IMR-90 (cell line): ENCODE measurements at regions not wholly inside any gene's neighbourhood (a gene's known extent, or its start where the extent isn't known, plus 50 kb on each side); places are given as distances from the start of the nearest gene placed in this dataset.

Experiments used
- ATAC-seq: fragments of 200-7000 bp; cut with Tn5 transposase; 2 replicates; pipeline ENCODE4 v1.9.1; 2020; ENCODE audit warnings: low read depth, mild to moderate bottlenecking, moderate library complexity
- BruUV-seq: library from RNA; stranded (reverse); fragments of 400-500 nt; replicated peaks from 2 replicates; lab custom pipeline; 2021; lab: Mats Ljungman, UMichigan
- CTCF ChIA-PET: fragments of 300-600 bp; formaldehyde crosslinking; extraction: SDS; loops from one replicate; lab custom pipeline; 2021; ENCODE audit warnings: antibody characterized with exemption; lab: Yijun Ruan, JAX
- POLR2A ChIA-PET: fragments of 300-600 bp; sonication (Branson Sonifier 250); formaldehyde crosslinking; loops from one replicate; lab custom pipeline; 2022; ENCODE audit warnings: antibody characterized with exemption; ENCODE audit not compliant: unreplicated experiment; lab: Charles Lee
- DNase-seq: peaks from one replicate; pipeline ENCODE4 v3.0.0; 2013
- H2AFZ ChIP-seq: replicated peaks from 2 replicates; pipeline ENCODE3; 2013; ENCODE audit warnings: low read length, mild to moderate bottlenecking; ENCODE audit not compliant: poor library complexity
- H2AK5ac ChIP-seq: 2 replicates; pipeline ENCODE4 v1.6.1; 2013; ENCODE audit warnings: low read depth, low read length, inconsistent platforms
- H2AK9ac ChIP-seq: replicated peaks from 2 replicates; pipeline ENCODE3; 2013; ENCODE audit warnings: mild to moderate bottlenecking, low read depth, low read length, moderate library complexity; ENCODE audit not compliant: poor library complexity
- H2BK120ac ChIP-seq: 2 replicates; pipeline ENCODE4 v1.6.1; 2013; ENCODE audit warnings: low read depth, low read length, inconsistent platforms
- H2BK15ac ChIP-seq: 3 replicates; pipeline ENCODE4 v1.6.1; 2013; ENCODE audit warnings: low read depth, low read length, inconsistent platforms
- H2BK20ac ChIP-seq: 2 replicates; pipeline ENCODE4 v1.6.1; 2013; ENCODE audit warnings: low read depth, mild to moderate bottlenecking, inconsistent platforms, low read length, moderate library complexity
- H2BK5ac ChIP-seq: 2 replicates; pipeline ENCODE4 v1.6.1; 2013; ENCODE audit warnings: mild to moderate bottlenecking, low read depth, low read length, inconsistent platforms; ENCODE audit not compliant: poor library complexity, severe bottlenecking
- H3K14ac ChIP-seq: replicated peaks from 2 replicates; pipeline ENCODE4 v1.6.1; 2013; ENCODE audit warnings: low read depth, low read length, inconsistent platforms
- H3K18ac ChIP-seq: 2 replicates; pipeline ENCODE4 v1.6.1; 2013; ENCODE audit warnings: low read depth, low read length, control low read depth
- H3K23ac ChIP-seq: 2 replicates; pipeline ENCODE4 v1.6.1; 2013; ENCODE audit warnings: low read depth, low read length, inconsistent platforms
- H3K27ac ChIP-seq: 2 replicates; pipeline ENCODE4 v1.5.1; 2013; ENCODE audit warnings: mild to moderate bottlenecking, control low read depth, low read length; ENCODE audit not compliant: insufficient read depth
- H3K27me3 ChIP-seq: 2 replicates; pipeline ENCODE4 v1.6.1; 2013; ENCODE audit warnings: low read length; ENCODE audit not compliant: control insufficient read depth, insufficient read depth
- H3K36me3 ChIP-seq: 2 replicates; pipeline ENCODE4 v1.6.1; 2013; ENCODE audit warnings: low read length, mixed read lengths; ENCODE audit not compliant: control insufficient read depth, insufficient read depth
- H3K4ac ChIP-seq: 2 replicates; pipeline ENCODE4 v1.6.1; 2013; ENCODE audit warnings: low read depth, low read length, inconsistent platforms
- H3K4me1 ChIP-seq: 2 replicates; pipeline ENCODE4 v1.6.1; 2013; ENCODE audit warnings: low read length, mixed read lengths; ENCODE audit not compliant: control insufficient read depth, insufficient read depth
- H3K4me2 ChIP-seq: 2 replicates; pipeline ENCODE4 v1.6.1; 2013; ENCODE audit warnings: low read depth, mild to moderate bottlenecking, control low read depth, low read length, moderate library complexity
- H3K4me3 ChIP-seq: 2 replicates; pipeline ENCODE4 v1.5.1; 2013; ENCODE audit warnings: low read depth, mild to moderate bottlenecking, control low read depth, low read length, moderate library complexity; ENCODE audit not compliant: insufficient read depth
- H3K56ac ChIP-seq: 2 replicates; pipeline ENCODE4 v1.6.1; 2013; ENCODE audit warnings: low read length, inconsistent platforms; ENCODE audit not compliant: insufficient read depth; ENCODE audit errors: extremely low read depth
- H3K79me1 ChIP-seq, 2 experiments: 2 replicates each; pipeline ENCODE4 v1.6.1; 2013; ENCODE audit warnings: low read length in 2 of 2, inconsistent platforms in 1 of 2, low read depth in 1 of 2
- H3K9ac ChIP-seq: 2 replicates; pipeline ENCODE4 v1.6.1; 2013; ENCODE audit warnings: low read depth, low read length, control low read depth
- H3K9me1 ChIP-seq: 2 replicates; pipeline ENCODE4 v1.6.1; 2013; ENCODE audit warnings: low read length, inconsistent platforms; ENCODE audit not compliant: insufficient read depth
- H3K9me3 ChIP-seq: 2 replicates; pipeline ENCODE4 v1.6.1; 2013; ENCODE audit warnings: low read length; ENCODE audit not compliant: control insufficient read depth, insufficient read depth
- H4K20me1 ChIP-seq: 2 replicates; pipeline ENCODE4 v1.6.1; 2013; ENCODE audit warnings: low read length, inconsistent platforms; ENCODE audit not compliant: insufficient read depth
- H4K5ac ChIP-seq: 2 replicates; pipeline ENCODE4 v1.6.1; 2013; ENCODE audit warnings: mild to moderate bottlenecking, low read depth, low read length, control low read depth
- H4K8ac ChIP-seq, 2 experiments: 2 replicates each; pipeline ENCODE4 v1.6.1; 2013; ENCODE audit warnings: low read depth in 2 of 2, low read length in 2 of 2, control low read depth in 1 of 2, inconsistent platforms in 1 of 2
- H4K91ac ChIP-seq: 2 replicates; pipeline ENCODE4 v1.6.1; 2013; ENCODE audit warnings: low read depth, low read length, inconsistent platforms; ENCODE audit not compliant: insufficient read depth
- MAFK ChIP-seq: IDR thresholded peaks from 2 replicates; pipeline ENCODE4 v1.6.1; 2012; ENCODE audit warnings: low read depth, low read length, improper control_type of control experiment
- NFE2L2 ChIP-seq: fragments of 150-350 bp; IDR thresholded peaks from 2 replicates; pipeline ENCODE4 v1.6.1; 2016; ENCODE audit warnings: low read depth, mild to moderate bottlenecking, low read length
- POLR2A ChIP-seq: IDR thresholded peaks from 2 replicates; pipeline ENCODE4 v1.6.1; 2012; ENCODE audit warnings: mild to moderate bottlenecking, low read depth, low read length
- SMC3 ChIP-seq: fragments of 150-350 bp; IDR thresholded peaks from 2 replicates; pipeline ENCODE4 v1.6.1; 2016; ENCODE audit warnings: low read depth, mild to moderate bottlenecking, antibody characterized with exemption, low read length, moderate library complexity
- WGBS, 2 experiments: methylation state at CpG; one replicate each; pipeline versions ENCODE4 v1.1.5 to v1.1.7; 2013; ENCODE audit warnings: missing lambda C conversion rate in 2 of 2; ENCODE audit not compliant: insufficient read length in 1 of 2; ENCODE audit errors: extremely low coverage in 2 of 2; 5-methylcytosine and 5-hydroxymethylcytosine counted together
- dilution Hi-C: fragments of 300-500 bp; cut with HindIII; formaldehyde crosslinking; loops from one replicate; pipeline ENCODE4 v1.14.3; 2018; ENCODE audit warnings: low sequenced_read_pairs; ENCODE audit not compliant: unreplicated experiment
- in situ Hi-C: fragments of 300-500 bp; cut with MboI; formaldehyde crosslinking; loops from 3 replicates; pipeline ENCODE4 v1.14.3; 2019; ENCODE audit warnings: low sequenced_read_pairs, inconsistent platforms, mixed read lengths
- intact Hi-C: fragments of 100-400 bp; cut with micrococcal nuclease; formaldehyde crosslinking; loops from 2 replicates; pipeline ENCODE4 v1.10.0; 2022
- TF ChIP-seq, protein P1 (sequence below): conservative IDR thresholded peaks from 2 replicates; pipeline ENCODE4 v1.5.1; 2012; ENCODE audit warnings: mild to moderate bottlenecking, low read depth, low read length, improper control_type of control experiment

- Histone ChIP-seq H2BK120ac (no peak overlapping the region), H3K9ac (no peak overlapping the region), H3K79me1 (no peaks in the 10 kb centered on the region), H2AK9ac (peak overlapping the region; percentile 35), H3K9me3 (no peaks in the 10 kb centered on the region), H3K18ac (no peak overlapping the region), H2AFZ (no peak overlapping the region), H4K5ac (no peak overlapping the region), H3K4me3 (no peak overlapping the region), H2BK20ac (no peak overlapping the region), H3K9me1 (no peaks in the 10 kb centered on the region), H3K14ac (no peak overlapping the region), H4K91ac (no peak overlapping the region), H3K23ac (no peak overlapping the region), H3K4me2 (no peak overlapping the region), H2BK5ac (no peak overlapping the region), H2AK5ac (no peak overlapping the region), H2BK15ac (no peak overlapping the region), H3K27me3 (peaks cover 15% of the 10 kb centered on the region), H3K56ac (no peak overlapping the region), H3K27ac (no peak overlapping the region), H3K4ac (no peak overlapping the region), H3K4me1 (no peaks in the 10 kb centered on the region), H4K8ac (no peak overlapping the region), H3K36me3 (no peaks in the 10 kb centered on the region), H4K20me1 (no peaks in the 10 kb centered on the region)
- POLR2A ChIA-PET = interaction anchor here (0.5 kb wide), 1 partner anchor 32 kb away, joined by 4 read pairs; no protein-coding TSS in a partner anchor
- no peak for TF ChIP-seq POLR2A
- TF ChIP-seq SMC3 = no peak
- TF ChIP-seq NFE2L2 = no peak
- TF ChIP-seq MAFK = no peak
- TF ChIP-seq, protein P1, sequence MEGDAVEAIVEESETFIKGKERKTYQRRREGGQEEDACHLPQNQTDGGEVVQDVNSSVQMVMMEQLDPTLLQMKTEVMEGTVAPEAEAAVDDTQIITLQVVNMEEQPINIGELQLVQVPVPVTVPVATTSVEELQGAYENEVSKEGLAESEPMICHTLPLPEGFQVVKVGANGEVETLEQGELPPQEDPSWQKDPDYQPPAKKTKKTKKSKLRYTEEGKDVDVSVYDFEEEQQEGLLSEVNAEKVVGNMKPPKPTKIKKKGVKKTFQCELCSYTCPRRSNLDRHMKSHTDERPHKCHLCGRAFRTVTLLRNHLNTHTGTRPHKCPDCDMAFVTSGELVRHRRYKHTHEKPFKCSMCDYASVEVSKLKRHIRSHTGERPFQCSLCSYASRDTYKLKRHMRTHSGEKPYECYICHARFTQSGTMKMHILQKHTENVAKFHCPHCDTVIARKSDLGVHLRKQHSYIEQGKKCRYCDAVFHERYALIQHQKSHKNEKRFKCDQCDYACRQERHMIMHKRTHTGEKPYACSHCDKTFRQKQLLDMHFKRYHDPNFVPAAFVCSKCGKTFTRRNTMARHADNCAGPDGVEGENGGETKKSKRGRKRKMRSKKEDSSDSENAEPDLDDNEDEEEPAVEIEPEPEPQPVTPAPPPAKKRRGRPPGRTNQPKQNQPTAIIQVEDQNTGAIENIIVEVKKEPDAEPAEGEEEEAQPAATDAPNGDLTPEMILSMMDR = no peak
- intact Hi-C loops (no loop called here), dilution Hi-C loops (no loop called here), in situ Hi-C loops (no loop called here)
- no peak for ATAC-seq
- DNase-seq = no peak
- no TSS peak for BruUV-seq
- WGBS, 2 experiments = no CpG with 5 or more reads among the region's 1 CpG
- CTCF ChIA-PET = interaction anchor here (0.5 kb wide), 1 partner anchor 673 kb away, joined by 3 read pairs; no protein-coding TSS in a partner anchor
Observed at GRCh38 chr9:99607842-99608448, 213.7 kb upstream of the NR4A3 start.
